Right atrium auricular region (tissue), 2 donors: ENCODE measurements at regions not wholly inside any gene's neighbourhood (a gene's known extent, or its start where the extent isn't known, plus 50 kb on each side); places are given as distances from the start of the nearest gene placed in this dataset.

Source experiments
- DNase-seq: peaks from one replicate; pipeline ENCODE4 v3.0.0-alpha.2; 2019; ENCODE audit warnings: low spot score
- H3K27ac ChIP-seq, 2 donors: fragments of 200-600 bp; sonication (generic); 1 replicate in 1 of 2; 2 replicates in 1 of 2; pipeline ENCODE4 v1.5.1; 2016 to 2019
- H3K27me3 ChIP-seq, 2 donors: fragments of 200-600 bp; sonication (generic); one replicate each; pipeline versions ENCODE4 v1.5.1 to v1.6.0; 2017 to 2019
- H3K36me3 ChIP-seq: fragments of 200-600 bp; sonication (generic); one replicate; pipeline ENCODE4 v1.5.1; 2016
- H3K4me1 ChIP-seq, 2 donors: fragments of 200-600 bp; sonication (generic); one replicate each; pipeline versions ENCODE4 v1.5.1 to v1.6.0; 2017 to 2019
- H3K4me3 ChIP-seq, 2 donors: fragments of 200-600 bp; sonication (generic); 1 replicate in 1 of 2; 2 replicates in 1 of 2; pipeline ENCODE4 v1.5.1; 2017 to 2019; ENCODE audit warnings: mild to moderate bottlenecking in 1 of 2, moderate library complexity in 1 of 2
- H3K9me3 ChIP-seq, 2 donors: fragments of 200-600 bp; sonication (generic); one replicate each; pipeline ENCODE4 v1.5.1; 2019
- TF ChIP-seq, protein P1 (sequence below), 2 donors: fragments of 200-600 bp; sonication (generic); IDR thresholded peaks; one replicate each; pipeline ENCODE4 v1.5.1; 2019; ENCODE audit warnings: antibody characterized with exemption in 2 of 2

DNA sequence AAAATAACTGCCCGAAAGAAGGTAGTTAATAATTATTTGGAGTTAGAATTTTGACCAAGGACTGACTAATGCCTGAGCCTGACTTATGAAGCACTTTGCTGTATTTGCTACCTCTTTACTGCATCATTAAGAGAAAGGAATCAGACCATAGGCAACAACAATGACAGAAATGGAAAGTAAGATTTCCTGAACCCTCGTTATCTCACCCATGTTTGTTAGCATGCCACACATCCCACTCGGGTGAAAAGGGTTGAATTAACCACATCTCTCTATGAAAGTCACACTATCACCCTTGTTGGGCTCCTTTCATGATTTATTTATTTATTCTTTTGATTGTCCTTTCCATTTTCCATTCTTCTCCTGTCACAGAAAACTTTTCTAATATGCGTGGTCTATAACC lies 59.6 kb downstream of the OLIG3 start:
- Histone ChIP-seq H3K4me3 (no peak overlapping the region), H3K27me3 (no peaks in the 10 kb centered on the region), H3K27ac (no peak overlapping the region), H3K9me3 (no peaks in the 10 kb centered on the region), H3K4me1 (no peaks in the 10 kb centered on the region), H3K36me3 (no peaks in the 10 kb centered on the region)
- no peak for DNase-seq
- TF ChIP-seq, protein P1, sequence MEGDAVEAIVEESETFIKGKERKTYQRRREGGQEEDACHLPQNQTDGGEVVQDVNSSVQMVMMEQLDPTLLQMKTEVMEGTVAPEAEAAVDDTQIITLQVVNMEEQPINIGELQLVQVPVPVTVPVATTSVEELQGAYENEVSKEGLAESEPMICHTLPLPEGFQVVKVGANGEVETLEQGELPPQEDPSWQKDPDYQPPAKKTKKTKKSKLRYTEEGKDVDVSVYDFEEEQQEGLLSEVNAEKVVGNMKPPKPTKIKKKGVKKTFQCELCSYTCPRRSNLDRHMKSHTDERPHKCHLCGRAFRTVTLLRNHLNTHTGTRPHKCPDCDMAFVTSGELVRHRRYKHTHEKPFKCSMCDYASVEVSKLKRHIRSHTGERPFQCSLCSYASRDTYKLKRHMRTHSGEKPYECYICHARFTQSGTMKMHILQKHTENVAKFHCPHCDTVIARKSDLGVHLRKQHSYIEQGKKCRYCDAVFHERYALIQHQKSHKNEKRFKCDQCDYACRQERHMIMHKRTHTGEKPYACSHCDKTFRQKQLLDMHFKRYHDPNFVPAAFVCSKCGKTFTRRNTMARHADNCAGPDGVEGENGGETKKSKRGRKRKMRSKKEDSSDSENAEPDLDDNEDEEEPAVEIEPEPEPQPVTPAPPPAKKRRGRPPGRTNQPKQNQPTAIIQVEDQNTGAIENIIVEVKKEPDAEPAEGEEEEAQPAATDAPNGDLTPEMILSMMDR (IDR thresholded peaks at IDR 0.05): no peak

DNA sequence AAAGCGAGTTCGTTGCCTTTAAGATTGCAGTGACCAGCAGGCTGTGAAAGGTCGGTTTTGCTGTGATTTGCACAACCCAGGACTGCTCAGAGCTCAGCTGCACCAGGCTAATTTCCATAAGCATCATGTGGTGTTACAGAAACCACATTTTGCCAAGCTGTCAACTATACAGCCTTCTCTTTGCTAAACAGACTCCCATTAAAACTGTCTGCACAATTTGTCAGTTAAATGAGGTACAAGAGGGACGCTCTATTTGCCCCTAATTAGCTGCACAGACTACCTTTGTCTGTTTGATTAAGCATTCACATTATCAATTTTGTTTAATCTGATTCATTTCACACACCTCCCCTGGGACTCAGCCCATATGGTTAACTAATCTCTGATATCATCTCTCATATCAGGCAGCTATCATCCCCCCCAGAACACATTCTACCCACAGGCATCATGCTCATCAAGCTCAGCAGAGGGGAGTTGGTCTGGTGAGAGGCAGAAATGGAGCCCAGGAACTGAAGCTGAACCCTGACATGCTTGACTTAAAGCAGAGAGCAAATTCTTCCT lies 62.1 kb downstream of the OLIG3 start:
- Histone ChIP-seq H3K36me3 (no peaks in the 10 kb centered on the region), H3K27me3 (no peaks in the 10 kb centered on the region), H3K27ac (no peak overlapping the region), H3K4me1 (no peaks in the 10 kb centered on the region), H3K9me3 (no peaks in the 10 kb centered on the region), H3K4me3 (no peak overlapping the region)
- DNase-seq: no peak
- TF ChIP-seq, protein P1 (IDR thresholded peaks at IDR 0.05): no peak

DNA sequence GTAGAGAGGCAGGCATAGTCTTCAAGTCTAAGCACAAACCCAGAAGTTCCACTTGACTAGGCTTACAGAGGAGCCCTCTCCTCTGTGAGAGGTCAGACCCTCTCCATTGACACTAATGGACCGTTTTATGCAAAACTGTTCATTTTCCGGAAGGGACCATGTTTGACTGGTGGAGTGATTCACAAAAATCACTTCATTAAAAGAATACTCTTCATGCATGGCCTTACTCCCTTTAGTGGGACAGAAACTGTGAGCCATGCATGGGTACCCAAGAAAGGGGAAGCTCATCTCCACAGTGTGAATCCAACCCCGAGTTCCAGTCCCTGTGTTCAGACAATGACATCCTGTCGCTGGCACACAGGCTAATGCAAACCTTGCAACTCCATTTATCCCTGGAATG lies 63.2 kb downstream of the OLIG3 start:
- TF ChIP-seq, protein P1 (IDR thresholded peaks at IDR 0.05): no peak
- Histone ChIP-seq H3K9me3 (no peaks in the 10 kb centered on the region), H3K36me3 (no peaks in the 10 kb centered on the region), H3K4me1 (no peaks in the 10 kb centered on the region), H3K4me3 (no peak overlapping the region), H3K27me3 (no peaks in the 10 kb centered on the region), H3K27ac (no peak overlapping the region)
- no peak for DNase-seq

DNA sequence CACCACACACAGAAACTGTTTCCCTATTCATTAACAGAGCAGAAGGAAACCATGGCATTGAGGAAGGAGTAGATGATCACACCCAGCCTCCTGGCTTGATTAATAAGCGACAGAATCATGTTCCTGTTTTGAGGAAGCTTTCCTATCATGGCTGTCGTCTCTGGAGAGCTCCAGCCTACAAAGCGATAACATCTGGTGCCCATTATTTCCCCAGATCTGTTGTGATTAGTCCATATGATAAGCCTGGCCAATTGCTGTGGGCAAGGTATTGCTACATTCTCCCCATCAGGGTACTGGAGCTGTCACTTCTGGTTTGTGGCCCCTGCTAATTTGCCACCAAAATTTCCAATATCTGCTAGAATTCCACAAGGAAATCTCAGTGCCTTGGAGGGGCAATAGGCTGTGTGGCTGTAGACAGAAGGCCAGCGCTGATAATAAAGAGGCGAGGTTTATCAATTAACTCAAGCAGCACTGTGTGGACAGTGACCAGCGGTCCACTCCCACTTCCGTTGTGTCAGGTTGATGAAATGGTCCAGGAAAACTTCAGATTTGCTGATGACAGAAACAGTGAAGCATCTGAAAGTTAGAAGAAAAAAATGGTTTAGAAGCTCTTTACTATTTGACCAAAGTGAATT lies 66.4 kb downstream of the OLIG3 start:
- H3K36me3 ChIP-seq: no peaks in the 10 kb centered on the region
- H3K27ac ChIP-seq: no peak overlapping the region
- H3K4me3 ChIP-seq: no peak overlapping the region
- H3K4me1 ChIP-seq: no peaks in the 10 kb centered on the region
- no peaks in the 10 kb centered on the region for H3K9me3 ChIP-seq
- TF ChIP-seq, protein P1 (IDR thresholded peaks at IDR 0.05): no peak
- H3K27me3 ChIP-seq: no peaks in the 10 kb centered on the region
- DNase-seq: no peak

DNA sequence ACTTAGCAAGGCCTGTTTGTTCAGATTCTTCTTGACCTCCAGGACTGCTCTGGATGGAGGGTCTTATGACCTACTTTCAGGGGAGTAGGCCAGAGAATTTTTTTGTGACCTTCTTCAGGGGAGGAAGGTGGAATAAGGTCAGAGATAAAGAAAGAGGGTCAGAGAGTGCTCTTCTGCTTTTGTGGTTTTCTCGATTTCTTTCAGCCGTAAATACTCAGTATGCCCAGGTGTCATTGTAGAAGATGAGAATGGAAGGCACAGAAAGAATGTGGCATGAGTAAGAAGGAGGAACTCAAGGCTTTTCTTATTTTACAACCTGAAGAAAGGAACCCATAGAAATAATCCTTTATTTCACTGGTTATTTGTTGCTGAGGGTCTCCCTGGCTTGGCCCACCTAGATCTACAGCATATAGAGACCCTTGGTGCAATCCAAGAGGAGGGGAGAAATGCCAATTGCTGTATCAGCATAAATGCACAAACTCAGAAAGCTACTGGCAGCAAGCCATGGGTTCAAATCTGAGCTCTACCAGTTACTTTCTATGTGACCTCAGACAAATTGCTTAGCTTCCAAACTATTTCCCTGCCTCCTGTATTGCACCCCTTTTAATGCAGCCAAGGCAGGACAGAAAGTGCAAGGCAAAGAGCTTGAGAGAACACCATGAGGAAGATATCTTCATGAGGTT lies 68.0 kb downstream of the OLIG3 start:
- DNase-seq: no peak
- Histone ChIP-seq H3K27ac (no peak overlapping the region), H3K4me1 (no peaks in the 10 kb centered on the region), H3K36me3 (no peaks in the 10 kb centered on the region), H3K4me3 (no peak overlapping the region), H3K9me3 (no peaks in the 10 kb centered on the region), H3K27me3 (no peaks in the 10 kb centered on the region)
- TF ChIP-seq, protein P1 (IDR thresholded peaks at IDR 0.05): no peak
